NT2/D1 (cell line): ENCODE measurements at regions not wholly inside any gene's neighbourhood (a gene's known extent, or its start where the extent isn't known, plus 50 kb on each side); places are given as distances from the start of the nearest gene placed in this dataset.

Experiments
- DNase-seq: peaks from one replicate; pipeline ENCODE4 v3.0.0-alpha.2; 2011; ENCODE audit warnings: low read depth, low spot score
- H3K27me3 ChIP-seq: 2 replicates; pipeline ENCODE4 v1.6.0; 2011; ENCODE audit warnings: mild to moderate bottlenecking; ENCODE audit not compliant: insufficient read length, insufficient read depth
- H3K36me3 ChIP-seq: 2 replicates; pipeline ENCODE4 v1.6.1; 2011; ENCODE audit warnings: mild to moderate bottlenecking, low read length, mixed read lengths; ENCODE audit not compliant: insufficient read depth, insufficient read length
- H3K4me1 ChIP-seq: 2 replicates; pipeline ENCODE4 v1.5.1; 2011; ENCODE audit not compliant: insufficient read depth, insufficient read length
- H3K4me3 ChIP-seq: 2 replicates; pipeline ENCODE4 v1.5.1; 2011; ENCODE audit warnings: low read depth; ENCODE audit not compliant: insufficient read length
- H3K9ac ChIP-seq: 2 replicates; pipeline ENCODE4 v1.6.0; 2011; ENCODE audit warnings: low read depth; ENCODE audit not compliant: insufficient read length
- H3K9me3 ChIP-seq: 2 replicates; pipeline ENCODE4 v1.5.1; 2011; ENCODE audit warnings: mild to moderate bottlenecking, low read length; ENCODE audit not compliant: insufficient read depth
- SUZ12 ChIP-seq: IDR thresholded peaks from 2 replicates; pipeline ENCODE4 v1.6.1; 2011; ENCODE audit not compliant: insufficient read length, insufficient read depth; ENCODE audit errors: extremely low read depth
- YY1 ChIP-seq: IDR thresholded peaks from 2 replicates; pipeline ENCODE4 v1.6.1; 2011; ENCODE audit not compliant: insufficient read length, insufficient read depth
- ZNF274 ChIP-seq: IDR thresholded peaks from 2 replicates; pipeline ENCODE4 v1.6.1; 2011; ENCODE audit warnings: mild to moderate bottlenecking, low read depth, low read length

DNA sequence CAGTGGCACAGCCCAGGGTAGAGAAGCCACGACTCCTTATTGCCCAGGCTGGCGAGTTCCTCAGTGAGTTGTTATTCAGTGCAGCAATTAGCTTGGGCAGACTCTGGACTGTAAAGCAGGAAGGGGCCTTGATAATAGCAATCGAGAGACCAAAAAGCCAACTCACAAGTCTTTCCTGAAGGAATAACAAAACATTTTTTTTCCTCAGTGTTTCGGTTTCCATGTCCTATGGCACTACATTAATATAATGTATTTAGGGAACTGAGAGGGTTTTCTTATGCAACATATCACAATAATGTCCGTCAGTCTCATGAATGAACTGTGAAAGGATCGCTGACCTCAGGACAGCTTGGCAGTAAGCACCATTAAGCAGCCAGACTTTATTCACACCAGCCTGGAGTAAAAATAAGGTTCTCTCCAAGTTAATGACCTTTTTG, 248.9 kb upstream of the TBL1XR1 start:
- Histone ChIP-seq H3K4me3 (no peak overlapping the region), H3K4me1 (no peaks in the 10 kb centered on the region), H3K27me3 (no peaks in the 10 kb centered on the region), H3K36me3 (no peaks in the 10 kb centered on the region), H3K9me3 (no peaks in the 10 kb centered on the region), H3K9ac (no peak overlapping the region)
- TF ChIP-seq YY1 (no peak), ZNF274 (no peak), SUZ12 (no peak)
- DNase-seq = no peak

- no peaks in the 10 kb centered on the region for H3K4me1 ChIP-seq
These were observed 250.7 kb upstream of the TBL1XR1 start for GRCh38 chr3:177447938-177448337.

GRCh38 chr3:177448987-177449359, 251.7 kb upstream of the TBL1XR1 start:
- Histone ChIP-seq H3K36me3 (no peaks in the 10 kb centered on the region), H3K4me3 (no peak overlapping the region), H3K27me3 (no peaks in the 10 kb centered on the region), H3K9ac (no peak overlapping the region), H3K4me1 (no peaks in the 10 kb centered on the region), H3K9me3 (no peaks in the 10 kb centered on the region)
- TF ChIP-seq SUZ12 = no peak
- TF ChIP-seq ZNF274 = no peak
- DNase-seq = no peak

More at GRCh38 chr3:177447938-177448337, 250.7 kb upstream of the TBL1XR1 start:
- TF ChIP-seq YY1 = no peak
- no peak for TF ChIP-seq SUZ12
- TF ChIP-seq ZNF274 = no peak
- no peak for DNase-seq
- Histone ChIP-seq H3K36me3 (no peaks in the 10 kb centered on the region), H3K9ac (no peak overlapping the region), H3K4me3 (no peak overlapping the region), H3K27me3 (no peaks in the 10 kb centered on the region), H3K9me3 (no peaks in the 10 kb centered on the region)

DNA sequence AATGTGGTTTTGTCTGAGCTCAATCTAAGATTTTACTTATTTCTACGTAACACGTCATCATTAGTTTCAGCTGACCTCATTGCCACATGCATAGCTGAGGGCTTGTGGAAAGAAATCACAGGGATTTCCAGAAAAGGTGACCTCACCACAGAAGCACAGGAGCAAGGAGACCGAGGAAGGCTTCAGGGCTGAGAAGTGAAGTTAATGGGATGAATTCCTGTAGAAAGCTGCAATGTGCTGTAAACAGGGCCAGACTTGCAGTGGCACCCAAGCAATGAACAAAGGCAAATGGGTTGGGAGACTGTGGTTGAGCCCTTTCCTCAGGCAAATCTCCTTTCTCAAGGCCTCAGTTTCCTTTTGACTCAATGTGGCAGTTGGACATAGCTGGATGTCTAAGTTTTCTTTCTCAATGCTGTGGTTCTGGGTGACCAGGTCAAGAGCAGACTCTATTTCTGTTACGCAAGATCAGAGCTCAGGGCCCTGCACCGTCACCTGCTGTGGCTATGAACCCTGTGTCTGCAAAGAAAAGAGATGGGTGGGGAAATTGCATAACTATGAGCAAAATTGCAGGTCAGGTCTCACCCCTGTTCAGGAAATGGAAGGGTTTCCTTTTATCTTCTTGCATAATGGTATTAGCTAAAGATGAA, 252.2 kb upstream of the TBL1XR1 start:
- no peaks in the 10 kb centered on the region for H3K9me3 ChIP-seq
- H3K27me3 ChIP-seq = no peaks in the 10 kb centered on the region
- H3K4me1 ChIP-seq = no peaks in the 10 kb centered on the region
- no peak overlapping the region for H3K4me3 ChIP-seq
- DNase-seq = no peak
- H3K9ac ChIP-seq = no peak overlapping the region
- H3K36me3 ChIP-seq = no peaks in the 10 kb centered on the region
- no peak for TF ChIP-seq YY1
- no peak for TF ChIP-seq ZNF274
- TF ChIP-seq SUZ12 = no peak

GRCh38 chr3:177451301-177451750, 254.0 kb upstream of the TBL1XR1 start:
- no peak overlapping the region for H3K9ac ChIP-seq
- H3K4me3 ChIP-seq = no peak overlapping the region
- H3K27me3 ChIP-seq = no peaks in the 10 kb centered on the region
- TF ChIP-seq SUZ12 (no peak), YY1 (no peak), ZNF274 (no peak)
- H3K9me3 ChIP-seq = peaks cover 6% of the 10 kb centered on the region; the same call in 1 of the 2 replicates
- H3K36me3 ChIP-seq = no peaks in the 10 kb centered on the region
- no peaks in the 10 kb centered on the region for H3K4me1 ChIP-seq
- DNase-seq = no peak

DNA sequence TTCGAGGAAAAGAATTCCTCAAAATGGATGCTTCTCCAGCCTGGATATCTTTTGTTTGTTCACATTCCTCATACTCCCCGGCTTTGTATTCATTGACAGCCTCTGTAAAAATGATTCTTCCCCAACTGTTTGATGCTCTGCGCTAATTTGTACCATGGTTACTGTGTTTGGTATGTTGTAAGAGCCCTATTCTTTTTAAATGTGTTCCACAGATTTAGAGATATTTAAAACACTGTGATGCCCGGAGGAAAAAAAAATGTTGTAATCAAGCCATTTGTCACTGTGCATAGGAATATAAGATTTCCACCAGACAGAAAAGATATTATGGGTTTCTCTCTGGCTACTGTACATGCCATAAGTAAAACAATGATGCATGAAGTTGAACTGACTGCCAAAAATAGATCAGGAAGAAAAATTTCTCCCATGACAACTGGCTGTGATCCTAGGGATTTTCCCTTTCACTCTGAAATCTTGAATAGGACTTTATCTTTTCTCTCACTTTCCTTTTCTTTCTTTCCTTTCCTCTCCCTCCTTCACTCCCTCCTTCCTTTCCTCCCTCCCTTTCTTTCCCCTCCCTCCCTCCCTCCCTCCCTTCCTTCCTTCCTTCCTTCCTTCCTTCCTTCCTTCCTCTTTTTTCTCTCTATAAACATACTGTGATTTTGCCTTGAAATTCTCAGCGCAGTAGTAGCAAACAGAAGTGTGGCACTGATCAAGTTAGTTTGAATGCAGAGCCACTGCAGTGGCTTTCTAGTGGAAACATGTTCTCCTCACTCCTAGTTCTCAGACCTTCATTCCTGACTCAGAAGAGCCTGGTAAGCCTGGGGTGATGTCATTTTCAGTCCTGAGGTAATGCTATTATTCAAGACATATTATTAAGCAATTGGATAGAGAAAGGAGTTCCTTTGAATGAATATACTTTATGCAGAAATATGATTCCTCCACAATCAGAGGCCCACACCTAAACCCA, 254.9 kb upstream of the TBL1XR1 start:
- TF ChIP-seq ZNF274 = no peak
- no peak for TF ChIP-seq SUZ12
- TF ChIP-seq YY1 = no peak
- no peaks in the 10 kb centered on the region for H3K36me3 ChIP-seq
- no peak overlapping the region for H3K4me3 ChIP-seq
- peaks cover 13% of the 10 kb centered on the region for H3K9me3 ChIP-seq
- DNase-seq = no peak
- H3K4me1 ChIP-seq = no peaks in the 10 kb centered on the region
- no peak overlapping the region for H3K9ac ChIP-seq
- H3K27me3 ChIP-seq = no peaks in the 10 kb centered on the region
